HG02870 (cell line): ENCODE measurements at regions not wholly inside any gene's neighbourhood (a gene's known extent, or its start where the extent isn't known, plus 50 kb on each side); places are given as distances from the start of the nearest gene placed in this dataset.

ENCODE experiments used
- ATAC-seq: cut with Tn5 transposase; IDR thresholded peaks from one replicate; pipeline ENCODE4 v1.9.1; 2021; ENCODE audit warnings: mild to moderate bottlenecking, moderate library complexity; ENCODE audit not compliant: unreplicated experiment

DNA sequence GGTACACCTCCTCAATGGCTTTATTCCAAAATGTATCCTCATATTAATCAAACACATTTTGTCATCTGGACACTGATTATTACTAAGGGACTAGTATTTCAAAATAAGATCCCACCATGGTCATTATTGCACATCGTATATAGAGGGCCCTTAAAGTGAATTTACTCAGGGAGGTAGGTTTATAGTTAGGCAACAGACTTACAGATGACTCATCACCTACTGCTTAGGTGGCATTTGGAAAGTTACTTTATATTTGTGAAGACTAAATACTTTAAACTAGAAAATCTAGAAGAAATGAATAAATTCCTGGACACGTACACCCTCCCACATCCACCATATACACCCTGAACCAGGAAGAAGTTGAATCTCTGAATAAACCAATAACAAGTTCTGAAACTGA, 353.0 kb downstream of the KCTD12 start:
- no peak for ATAC-seq

GRCh38 chr13:76527041-76527440, 359.2 kb downstream of the KCTD12 start:
- ATAC-seq, result no peak

- ATAC-seq, result peak; percentile 96
Measured at GRCh38 chr13:76523740-76524340, 362.4 kb downstream of the KCTD12 start.

DNA sequence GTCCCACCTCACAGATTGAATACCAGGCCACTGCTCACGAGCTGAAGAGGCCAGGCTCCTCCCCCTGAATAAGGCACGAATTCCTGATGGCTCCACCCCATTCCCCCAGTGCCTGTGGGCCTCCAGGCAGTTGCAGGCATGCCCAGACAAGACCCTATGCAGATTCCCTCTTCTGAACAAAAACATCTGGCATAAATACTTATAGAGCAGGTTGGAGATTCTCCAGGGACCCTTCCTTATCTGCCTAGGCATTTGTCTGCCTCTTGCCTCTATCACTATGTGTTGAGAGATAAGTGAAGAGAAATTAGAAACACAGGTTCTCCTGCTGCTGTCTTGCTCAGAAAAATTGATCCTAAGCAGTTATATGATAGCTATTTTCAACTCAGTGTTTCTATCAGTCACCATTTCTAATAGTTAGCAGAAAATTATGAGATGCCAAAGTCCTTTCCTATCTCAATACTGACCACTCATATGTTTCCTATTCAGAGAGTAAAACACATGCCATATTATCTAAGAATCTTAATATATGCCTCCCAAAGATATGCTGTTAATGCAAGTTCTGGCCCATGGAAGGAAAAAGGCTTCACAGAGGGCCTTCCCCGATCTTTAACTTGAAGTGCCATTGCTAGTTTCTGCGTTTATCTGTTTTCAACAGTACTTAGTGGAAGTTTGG, 364.0 kb downstream of the KCTD12 start:
- ATAC-seq, result no peak

DNA sequence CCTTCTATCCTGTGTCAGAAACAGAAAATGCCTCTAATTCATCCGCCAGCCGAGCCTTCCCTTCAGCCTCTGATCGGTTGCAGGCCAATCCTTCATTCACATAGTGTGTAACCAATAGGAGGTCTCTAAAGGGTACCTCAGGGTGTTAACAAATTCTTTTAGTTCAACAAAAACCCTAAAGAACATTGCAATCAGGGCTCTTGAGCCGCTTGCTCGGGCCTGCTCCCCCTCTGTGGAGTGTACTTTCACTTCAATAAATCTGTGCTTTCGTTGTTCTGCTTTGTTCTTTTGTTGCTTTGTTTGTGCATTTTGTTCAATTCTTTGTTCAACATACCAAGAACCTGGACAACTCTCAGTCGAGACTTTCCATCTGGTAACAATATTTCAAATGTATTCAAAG, 366.5 kb downstream of the KCTD12 start:
- ATAC-seq, result no peak

- ATAC-seq, result no peak
Measured at GRCh38 chr13:76516586-76516985, 369.6 kb downstream of the KCTD12 start.

DNA sequence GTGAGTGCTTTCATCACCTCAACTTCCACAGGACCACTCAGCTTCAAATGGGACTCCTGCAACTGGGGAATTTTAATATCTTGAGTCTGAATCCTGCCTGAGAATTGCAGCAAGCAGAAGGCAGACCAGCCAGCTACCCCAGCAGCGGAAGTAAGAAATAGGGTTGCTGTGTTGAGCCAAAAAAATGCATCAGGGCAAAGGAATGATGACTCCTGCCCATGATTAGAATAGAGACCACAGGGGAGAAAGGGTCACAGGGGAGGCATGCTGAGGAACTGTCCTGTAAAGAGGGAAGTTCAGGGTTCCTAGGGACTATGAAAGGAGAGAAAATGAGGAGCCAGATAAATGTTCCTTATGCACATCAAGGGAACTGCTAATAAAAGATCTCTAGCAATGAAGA, 370.2 kb downstream of the KCTD12 start:
- no peak for ATAC-seq

DNA sequence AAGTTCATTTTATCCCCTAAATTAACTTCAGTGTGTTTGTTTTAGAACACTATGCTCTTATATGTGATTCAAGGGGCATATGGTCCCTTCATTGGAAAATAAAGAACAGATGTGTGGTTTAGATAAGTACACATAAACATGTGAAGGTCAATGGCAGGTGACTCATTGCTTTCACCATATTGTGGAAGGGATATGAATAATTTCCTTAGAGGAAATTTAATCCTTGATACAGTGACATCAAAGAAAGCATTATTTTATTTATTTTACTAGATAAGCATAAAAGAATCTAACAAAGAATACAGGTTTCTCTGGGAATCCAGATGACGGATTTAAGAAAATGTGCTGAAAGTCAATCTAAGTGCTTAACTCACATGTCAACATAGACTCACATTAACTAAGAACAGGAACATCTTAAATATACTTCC, 373.5 kb downstream of the KCTD12 start:
- no peak for ATAC-seq

DNA sequence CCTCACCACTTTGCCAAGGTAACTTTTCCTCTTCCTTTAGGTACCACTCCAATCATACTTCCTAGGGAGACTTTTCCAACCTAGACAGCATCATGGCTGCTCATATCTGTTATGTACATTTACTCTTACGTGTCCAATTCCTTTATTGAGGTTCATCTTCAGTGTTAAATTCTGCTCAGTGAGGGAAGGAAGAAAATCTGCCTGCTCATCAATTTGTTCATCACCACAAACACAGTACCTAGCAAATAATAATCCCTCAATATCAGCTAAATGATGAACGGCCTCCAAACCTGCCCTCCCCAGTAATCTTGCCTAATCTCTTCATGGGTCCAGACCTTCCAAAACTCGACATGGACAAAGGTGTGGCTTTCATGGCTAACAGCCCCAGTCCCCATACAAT, 380.8 kb downstream of the KCTD12 start:
- no peak for ATAC-seq

DNA sequence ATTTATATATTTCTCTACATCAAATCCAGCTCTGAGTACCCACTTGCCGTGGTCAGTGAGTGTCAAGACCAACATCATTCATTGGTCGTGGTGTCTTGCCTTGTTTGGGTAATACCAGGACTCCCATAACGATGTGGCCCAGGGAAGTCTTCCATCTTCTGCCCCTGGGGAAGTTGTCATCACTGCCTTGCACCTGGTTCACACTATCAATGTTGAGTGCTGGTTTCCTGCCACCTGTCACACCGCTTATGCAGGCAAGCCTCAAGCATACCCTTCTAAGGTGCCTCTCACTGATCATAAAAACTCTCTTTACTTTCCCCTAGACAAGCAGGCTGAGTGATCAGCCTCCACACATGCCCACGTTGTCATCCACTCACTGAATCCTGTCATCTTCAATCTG, 382.4 kb downstream of the KCTD12 start:
- ATAC-seq, result no peak

DNA sequence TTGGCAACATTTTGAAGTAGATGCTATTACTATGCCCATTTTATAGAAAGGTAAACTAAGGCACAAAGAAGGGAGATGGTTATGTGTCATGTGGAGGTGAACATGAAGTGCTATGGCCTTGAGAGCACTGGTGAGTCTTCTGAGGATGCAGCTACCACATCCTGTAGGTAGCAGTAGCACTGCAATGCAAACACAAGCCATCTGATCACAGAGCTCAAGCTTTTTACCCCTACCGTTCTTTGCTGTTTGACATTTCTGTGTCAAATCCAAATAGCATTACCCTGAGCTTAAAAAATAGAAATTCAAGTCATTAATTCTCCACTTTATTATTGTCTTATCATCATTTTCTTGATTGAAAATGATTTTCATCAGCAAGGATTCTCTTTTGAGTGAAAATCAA, 382.9 kb downstream of the KCTD12 start:
- no peak for ATAC-seq

- no peak for ATAC-seq
Measured at GRCh38 chr13:76500894-76501293, 385.3 kb downstream of the KCTD12 start.

- ATAC-seq, result no peak
Measured at GRCh38 chr13:76499891-76500290, 386.3 kb downstream of the KCTD12 start.

GRCh38 chr13:76489274-76489673, 396.9 kb downstream of the KCTD12 start:
- no peak for ATAC-seq

GRCh38 chr13:76481738-76482137, 404.5 kb downstream of the KCTD12 start:
- ATAC-seq, result no peak

- ATAC-seq, result no peak
Measured at GRCh38 chr13:76474966-76475365, 411.2 kb downstream of the KCTD12 start.

DNA sequence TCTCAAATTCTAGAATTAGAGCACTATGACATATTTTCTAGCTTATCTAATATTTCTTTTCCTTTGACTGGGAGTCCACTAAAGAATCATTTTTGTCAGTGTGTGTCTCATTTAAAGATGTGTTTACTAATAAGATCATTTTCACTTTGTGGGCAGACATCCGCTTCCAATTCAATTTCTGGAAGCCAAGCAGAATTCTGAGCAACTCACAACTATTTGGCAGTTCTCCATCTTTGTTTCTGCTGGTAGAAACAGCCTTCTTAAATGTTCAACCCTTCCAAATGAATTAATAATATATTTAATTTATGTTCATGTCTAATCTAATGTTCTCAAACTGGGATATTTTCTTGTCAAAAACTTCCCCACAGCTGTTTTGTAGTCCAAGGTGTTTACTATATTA, 411.8 kb downstream of the KCTD12 start:
- ATAC-seq, result no peak

DNA sequence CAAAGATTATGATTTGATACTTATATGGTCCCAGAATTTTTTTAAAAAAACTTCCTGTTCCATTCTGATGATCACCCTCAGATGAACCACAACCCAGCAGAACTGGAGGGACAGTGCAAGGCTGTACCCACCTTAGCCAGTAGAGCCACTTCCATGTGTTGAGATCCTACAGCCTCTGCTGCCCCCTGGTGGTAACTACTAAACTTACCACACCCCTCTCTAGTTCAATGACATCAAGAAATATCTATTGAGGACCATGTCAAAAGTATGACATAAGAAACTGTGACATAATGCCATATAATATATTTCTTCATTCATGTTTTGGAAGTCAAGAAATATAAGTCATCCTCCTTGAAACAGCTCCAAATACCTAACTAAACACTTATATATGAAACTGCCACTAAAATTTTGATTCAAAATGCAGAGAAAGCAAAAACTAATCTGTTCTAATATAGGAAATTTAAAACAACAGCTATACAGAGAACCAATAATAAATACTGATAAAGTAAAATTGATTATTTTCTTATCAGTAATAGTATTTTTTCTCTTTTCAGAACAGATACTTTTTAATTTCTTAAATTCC, 412.6 kb downstream of the KCTD12 start:
- ATAC-seq, result peak; percentile 99

DNA sequence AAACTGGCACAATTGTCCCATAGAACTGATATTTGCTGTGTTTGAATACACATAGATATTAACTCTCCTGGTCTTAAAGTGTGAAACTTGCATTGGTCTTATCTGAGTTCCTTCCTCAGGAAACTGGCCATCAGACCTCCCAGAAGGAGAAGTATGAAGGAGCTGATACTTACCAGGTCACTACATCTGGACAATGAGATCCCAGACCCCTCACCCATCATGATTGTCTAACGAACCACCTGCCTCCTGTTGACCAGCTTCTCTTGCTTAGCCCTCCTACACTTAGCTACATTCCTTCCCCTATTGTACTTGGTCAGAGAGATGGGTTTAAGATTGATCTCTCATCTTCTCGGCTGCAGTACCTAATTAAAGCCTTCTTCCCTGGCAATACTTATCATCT, 413.3 kb downstream of the KCTD12 start:
- no peak for ATAC-seq

- no peak for ATAC-seq
Measured at GRCh38 chr13:76471486-76471885, 414.7 kb downstream of the KCTD12 start.

DNA sequence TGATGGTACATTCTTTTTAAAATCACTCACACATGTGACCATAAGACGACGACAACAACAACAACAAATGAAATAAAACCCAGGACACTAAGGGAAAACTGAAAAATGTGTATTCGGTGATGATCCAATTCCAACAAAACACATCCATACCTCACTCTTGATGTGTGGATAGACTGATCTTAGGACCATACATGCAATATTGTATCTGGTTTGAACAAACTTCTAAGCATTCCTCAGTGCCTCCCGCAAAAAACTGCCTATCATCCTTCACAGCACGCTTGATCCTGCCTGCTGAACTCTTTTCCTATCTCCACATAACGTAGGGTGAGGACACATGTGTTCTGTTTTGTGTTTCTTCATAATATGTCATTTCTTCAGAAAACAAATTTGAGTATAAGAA, 415.2 kb downstream of the KCTD12 start:
- no peak for ATAC-seq

DNA sequence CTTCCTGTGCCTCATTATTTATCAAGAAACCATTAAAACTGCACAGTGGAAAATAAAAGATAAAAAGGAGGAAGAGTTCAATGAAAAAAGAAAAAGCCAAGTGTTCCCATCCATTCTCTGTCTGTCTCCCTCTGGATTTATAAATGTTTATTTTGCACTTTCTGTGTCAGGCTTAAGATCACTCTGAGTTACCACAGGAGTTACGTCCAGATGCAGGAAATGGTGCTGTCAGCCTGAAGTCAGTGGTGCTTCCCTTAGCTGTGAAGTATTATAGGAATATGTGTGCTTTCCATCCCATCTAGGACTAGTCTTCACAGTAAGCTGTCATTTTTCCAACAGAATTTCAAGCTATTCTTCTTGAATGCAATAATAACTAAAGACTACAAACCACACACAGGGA, 420.2 kb downstream of the KCTD12 start:
- ATAC-seq, result no peak

DNA sequence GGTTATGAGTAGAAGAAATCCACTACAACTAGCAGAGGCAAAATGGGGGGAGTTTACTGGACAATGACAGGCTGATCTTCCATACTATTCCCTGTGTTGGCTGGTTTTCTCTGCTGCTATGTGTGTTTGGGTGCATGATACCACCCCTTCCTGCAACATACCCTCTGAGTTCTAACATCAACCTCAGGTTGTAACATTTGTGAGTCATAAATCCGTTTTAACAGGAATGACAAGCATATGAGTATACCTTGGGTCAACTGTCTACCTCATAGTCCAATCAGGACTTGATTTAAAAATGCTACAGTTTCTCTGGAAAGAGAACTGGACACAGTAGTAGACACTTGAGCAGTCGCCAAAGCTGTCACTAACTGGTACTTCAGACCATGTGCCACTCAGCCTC, 422.9 kb downstream of the KCTD12 start:
- ATAC-seq, result no peak
